D721Med (cell line): ENCODE measurements at regions not wholly inside any gene's neighbourhood (a gene's known extent, or its start where the extent isn't known, plus 50 kb on each side); places are given as distances from the start of the nearest gene placed in this dataset.

Experiments
- DNase-seq: peaks from one replicate; pipeline ENCODE4 v3.0.0; 2011; ENCODE audit warnings: low spot score; ENCODE audit not compliant: insufficient read length
- FAIRE-seq: peaks from 2 replicates; lab custom pipeline; 2011; peaks lifted over from hg19 to GRCh38; lab: Jason Lieb, UNC
- CTCF ChIP-seq: IDR thresholded peaks from 2 replicates; pipeline ENCODE4 v1.5.1; 2012; ENCODE audit warnings: mild to moderate bottlenecking, control low read depth; ENCODE audit not compliant: insufficient read depth; ENCODE audit errors: missing control alignments

GRCh38 chr10:44066527-44067255, 318.2 kb downstream of the CXCL12 start:
- DNase-seq (no peak), FAIRE-seq (no peak)
- TF ChIP-seq CTCF, result no peak

- DNase-seq (no peak), FAIRE-seq (no peak)
- no peak for TF ChIP-seq CTCF
These were observed 318.9 kb downstream of the CXCL12 start for GRCh38 chr10:44065788-44066526.

- no peak for TF ChIP-seq CTCF
- DNase-seq (no peak), FAIRE-seq (no peak)
These were observed 319.7 kb downstream of the CXCL12 start for GRCh38 chr10:44064987-44065787.

GRCh38 chr10:44064317-44064716, 320.6 kb downstream of the CXCL12 start:
- FAIRE-seq (no peak), DNase-seq (no peak)

GRCh38 chr10:44063686-44064085, 321.2 kb downstream of the CXCL12 start:
- TF ChIP-seq CTCF, result no peak
- FAIRE-seq (no peak), DNase-seq (no peak)

More at GRCh38 chr10:44064317-44064716, 320.6 kb downstream of the CXCL12 start:
- TF ChIP-seq CTCF, result no peak

GRCh38 chr10:44060719-44061118, 324.2 kb downstream of the CXCL12 start:
- DNase-seq, result no peak
- FAIRE-seq, result no peak
- TF ChIP-seq CTCF, result no peak
